SK-N-MC (cell line): ENCODE measurements at regions not wholly inside any gene's neighbourhood (a gene's known extent, or its start where the extent isn't known, plus 50 kb on each side); places are given as distances from the start of the nearest gene placed in this dataset.

Experiments used
- DNase-seq: peaks from one replicate; pipeline ENCODE4 v3.0.0-alpha.2; 2011; ENCODE audit warnings: low read depth, low spot score
- H3K27ac ChIP-seq: fragments of 200-600 bp; sonication (generic); 2 replicates; pipeline ENCODE4 v1.5.1; 2016; ENCODE audit warnings: mixed run types
- H3K36me3 ChIP-seq: fragments of 200-600 bp; sonication (generic); 2 replicates; pipeline ENCODE4 v1.6.1; 2017; ENCODE audit warnings: antibody characterized with exemption, low read length, mixed read lengths; ENCODE audit not compliant: insufficient read depth
- H3K4me3 ChIP-seq: fragments of 200-600 bp; sonication (generic); 2 replicates; pipeline ENCODE4 v1.5.1; 2016
- H3K9ac ChIP-seq: fragments of 200-600 bp; sonication (generic); 2 replicates; pipeline ENCODE4 v1.8.0; 2017; ENCODE audit warnings: mixed run types, mixed read lengths; ENCODE audit not compliant: insufficient read length
- H3K9me3 ChIP-seq: fragments of 200-600 bp; sonication (generic); 2 replicates; pipeline ENCODE4 v1.6.1; 2017; ENCODE audit warnings: low read depth, mild to moderate bottlenecking, antibody characterized with exemption, low read length, moderate library complexity, mixed read lengths
- EZH2 ChIP-seq: fragments of 200-600 bp; sonication (generic); IDR thresholded peaks from one replicate; pipeline ENCODE4 v1.6.1; 2017; ENCODE audit warnings: antibody characterized with exemption
- FOXP2 ChIP-seq: optimal IDR thresholded peaks from 2 replicates; pipeline ENCODE3; 2011; ENCODE audit warnings: mild to moderate bottlenecking, moderate library complexity; ENCODE audit not compliant: insufficient read depth; ENCODE audit errors: extremely low read length, control extremely low read depth
- POLR2AphosphoS5 ChIP-seq: IDR thresholded peaks from 2 replicates; pipeline ENCODE4 v1.6.1; 2012; ENCODE audit warnings: mild to moderate bottlenecking, low read depth, low read length, borderline replicate concordance

DNA sequence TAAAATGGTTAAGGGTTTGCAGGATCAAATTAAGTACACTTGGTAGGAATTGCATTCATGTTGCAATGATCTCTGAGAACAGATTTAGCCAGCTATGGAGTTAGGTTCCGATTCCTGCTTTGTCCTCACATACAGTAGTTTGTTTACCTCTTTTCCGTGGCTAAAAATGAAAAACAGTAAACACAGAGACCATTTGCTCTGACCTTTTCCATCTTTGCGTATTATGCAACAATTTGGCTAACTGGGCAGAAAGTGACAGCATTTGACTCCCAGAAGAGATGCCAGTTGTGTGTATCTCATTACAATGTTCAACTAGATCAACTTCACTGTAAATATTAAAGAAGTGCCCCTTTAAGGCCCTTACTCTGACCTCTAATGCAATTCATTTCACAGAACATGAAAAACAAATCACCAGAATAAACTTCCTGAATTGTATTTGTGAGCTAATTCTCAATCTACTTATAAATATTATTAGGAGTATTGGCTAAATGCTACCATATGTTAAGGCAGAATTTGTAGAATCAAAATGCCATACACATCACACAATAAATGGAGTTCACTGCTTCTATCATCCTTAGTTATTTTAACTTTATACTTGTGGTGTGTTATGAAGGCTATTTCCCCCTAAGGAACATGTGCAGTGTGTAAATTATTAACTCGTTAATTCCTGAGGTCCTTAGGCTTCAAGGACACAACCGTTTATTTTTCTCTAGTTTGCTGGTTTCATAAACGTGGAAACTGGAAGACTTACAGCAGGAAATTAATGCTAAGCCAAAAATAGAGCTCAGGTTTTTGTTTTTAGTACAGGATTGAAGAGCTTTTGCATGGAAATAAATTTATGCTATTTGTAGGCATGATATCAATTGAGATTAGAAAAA, 380.7 kb upstream of the CITED2 start:
- no peak for TF ChIP-seq POLR2AphosphoS5
- no peak for TF ChIP-seq FOXP2
- TF ChIP-seq EZH2 = no peak
- no peak for DNase-seq

DNA sequence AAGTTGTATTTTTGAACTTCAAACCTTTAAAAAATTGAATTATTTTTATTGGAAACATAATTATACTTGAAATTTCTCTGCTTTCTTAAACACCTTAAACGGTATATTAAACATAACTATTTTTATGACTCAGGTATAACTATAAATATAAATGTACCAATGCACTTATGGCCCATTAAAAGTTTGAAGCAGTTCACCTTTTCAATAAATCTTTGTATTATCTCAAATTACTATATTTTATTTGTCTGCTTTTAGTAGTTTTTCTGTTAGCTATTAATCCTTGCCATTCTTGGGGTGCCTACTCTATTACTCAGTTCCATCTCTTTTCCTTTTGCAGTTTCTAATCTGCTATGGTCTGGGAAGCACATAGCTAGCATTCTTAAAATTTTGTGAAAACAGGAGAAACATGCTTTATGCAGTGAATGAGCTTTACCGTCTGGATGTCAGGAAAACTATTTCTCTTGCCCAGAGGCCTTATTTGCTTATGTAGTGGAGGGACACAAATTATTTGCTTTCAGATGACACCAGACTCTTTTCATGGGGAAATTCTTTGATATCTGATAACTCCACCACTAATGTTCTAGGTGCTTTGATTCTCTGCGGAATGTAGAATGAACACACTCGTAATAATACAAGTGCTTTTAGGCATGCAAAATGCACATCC, 378.9 kb upstream of the CITED2 start:
- no peak for DNase-seq
- H3K27ac ChIP-seq = peak overlapping the region; percentile 97
- peak overlapping the region; percentile 5 for H3K9ac ChIP-seq
- TF ChIP-seq POLR2AphosphoS5 = no peak
- TF ChIP-seq FOXP2 = no peak
- TF ChIP-seq EZH2 = no peak
- 0 out of 2 replicates have a peak, but pooled peaks cover 2% of the 10 kb centered on the region for H3K9me3 ChIP-seq
- H3K4me3 ChIP-seq = peak overlapping the region; percentile 48
- no peaks in the 10 kb centered on the region for H3K36me3 ChIP-seq

More for the DNA sequence above, 380.7 kb upstream of the CITED2 start:
- Histone ChIP-seq H3K9me3 (0 out of 2 replicates have a peak, but pooled peaks cover 3% of the 10 kb centered on the region), H3K36me3 (no peaks in the 10 kb centered on the region), H3K9ac (no peak overlapping the region), H3K4me3 (peak overlapping the region; percentile 44), H3K27ac (peak overlapping the region; percentile 97)

DNA sequence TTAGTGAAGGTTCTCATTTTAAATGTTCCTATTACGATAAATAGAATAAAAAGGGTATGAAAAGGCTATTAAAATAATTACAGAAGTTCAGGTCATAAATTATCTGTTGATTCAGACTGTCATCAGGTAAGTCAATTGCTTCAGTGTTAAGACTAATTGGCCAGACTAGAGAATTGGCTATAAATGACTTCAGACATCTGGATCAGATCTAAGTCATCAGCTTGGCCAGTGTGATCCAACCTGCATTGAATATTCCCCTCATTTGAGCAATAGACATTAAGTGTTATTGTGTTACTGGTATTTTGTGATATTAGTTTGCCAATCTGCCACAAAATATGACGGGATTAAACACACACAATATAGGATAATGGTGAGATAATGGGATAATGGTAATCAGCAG, 377.6 kb upstream of the CITED2 start:
- no peak for TF ChIP-seq POLR2AphosphoS5
- TF ChIP-seq EZH2 = no peak
- no peak for TF ChIP-seq FOXP2
- H3K4me3 ChIP-seq = no peak overlapping the region
- no peak for DNase-seq
- no peaks in the 10 kb centered on the region for H3K9me3 ChIP-seq
- H3K27ac ChIP-seq = peak overlapping the region; percentile 97
- H3K9ac ChIP-seq = no peak overlapping the region
- no peaks in the 10 kb centered on the region for H3K36me3 ChIP-seq

DNA sequence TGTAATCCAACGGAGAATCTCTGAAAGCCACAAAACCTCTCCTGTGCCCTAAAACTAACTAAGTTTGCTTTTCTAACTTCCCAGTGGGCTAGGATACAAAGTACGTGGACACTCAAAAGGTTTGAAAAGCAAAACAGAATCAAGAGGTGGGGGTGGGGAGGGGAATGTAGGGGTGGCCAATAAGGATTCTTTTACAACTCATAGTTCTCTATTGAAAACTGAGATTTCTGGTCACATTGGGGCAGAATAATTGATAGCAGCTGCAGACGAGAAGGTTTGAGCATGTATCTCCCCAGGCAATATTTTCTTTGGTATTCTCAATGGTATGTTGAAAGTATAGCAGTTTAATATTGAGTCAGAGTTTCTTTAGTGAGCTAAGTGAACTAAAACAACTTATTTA, 376.7 kb upstream of the CITED2 start:
- H3K4me3 ChIP-seq = peak overlapping the region; percentile 61
- TF ChIP-seq EZH2 (no peak), FOXP2 (no peak), POLR2AphosphoS5 (no peak)
- DNase-seq = peak; percentile 84
- peak overlapping the region; percentile 71 for H3K9ac ChIP-seq
- H3K36me3 ChIP-seq = no peaks in the 10 kb centered on the region
- H3K27ac ChIP-seq = peak overlapping the region; percentile 97
- H3K9me3 ChIP-seq = no peaks in the 10 kb centered on the region

DNA sequence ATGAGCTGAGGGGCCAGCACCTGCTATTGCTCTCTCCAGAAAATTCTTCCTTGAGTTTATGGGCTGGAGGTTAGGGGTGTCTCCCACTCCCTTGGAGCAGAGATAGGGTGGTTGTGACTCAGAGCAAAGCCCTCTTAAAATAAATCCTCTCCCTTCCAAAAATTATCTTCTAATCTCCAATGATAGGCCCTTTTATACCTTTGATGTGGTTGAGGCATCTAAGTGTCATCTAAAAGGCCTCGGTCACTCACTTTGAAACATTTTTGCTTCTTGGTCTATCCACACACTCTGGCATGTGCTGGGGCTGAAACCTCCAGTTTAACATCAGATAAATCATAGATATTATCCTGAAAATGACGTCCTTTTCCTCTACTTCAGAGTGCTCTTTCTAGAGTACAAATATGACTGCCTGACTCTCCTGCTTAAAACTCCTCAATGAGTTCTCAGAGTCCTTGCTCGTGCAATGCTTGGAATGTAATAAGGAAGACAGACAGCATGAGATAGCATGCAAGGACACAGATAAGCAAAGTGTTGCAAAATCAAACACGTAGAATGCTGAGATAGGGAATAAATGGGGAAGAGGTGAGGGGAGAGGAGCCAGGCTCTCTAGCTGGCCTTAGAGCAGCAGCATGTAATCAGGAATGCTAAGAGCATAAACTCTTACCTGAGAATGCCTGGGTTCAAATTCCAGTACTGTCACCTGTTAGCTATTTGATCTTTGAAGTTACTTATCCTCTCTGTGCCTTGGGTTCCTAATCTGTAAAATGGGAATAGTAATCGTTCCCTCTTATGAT, 374.1 kb upstream of the CITED2 start:
- H3K36me3 ChIP-seq = no peaks in the 10 kb centered on the region
- no peak for DNase-seq

DNA sequence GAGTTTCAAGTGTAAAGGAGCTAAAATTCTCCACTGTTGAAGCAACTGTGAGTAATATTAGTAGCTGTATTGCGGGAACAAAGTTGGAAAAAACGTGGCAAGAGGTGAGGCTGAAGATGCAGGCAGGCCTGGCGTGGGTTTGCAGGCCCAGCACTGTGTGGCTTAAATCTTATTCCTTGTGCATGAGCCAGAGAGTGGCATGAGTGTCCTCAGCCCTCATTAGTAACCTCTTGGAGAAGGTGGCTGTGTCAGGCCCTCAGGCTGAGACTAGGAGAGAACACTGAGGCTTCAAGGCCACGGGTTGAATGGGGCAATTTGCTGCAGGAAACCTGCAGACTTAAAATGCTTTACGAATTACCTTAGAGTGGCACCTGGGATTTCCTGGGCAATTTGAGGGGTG, 372.7 kb upstream of the CITED2 start:
- Histone ChIP-seq H3K27ac (no peak overlapping the region), H3K36me3 (no peaks in the 10 kb centered on the region), H3K4me3 (no peak overlapping the region), H3K9ac (no peak overlapping the region), H3K9me3 (no peaks in the 10 kb centered on the region)
- DNase-seq = no peak
- TF ChIP-seq POLR2AphosphoS5 (no peak), EZH2 (no peak), FOXP2 (no peak)

More for the DNA sequence above, 374.1 kb upstream of the CITED2 start:
- Histone ChIP-seq H3K9me3 (no peaks in the 10 kb centered on the region), H3K27ac (peak overlapping the region; percentile 30; the same call in 1 of the 2 replicates), H3K4me3 (no peak overlapping the region), H3K9ac (no peak overlapping the region)
- TF ChIP-seq POLR2AphosphoS5 (no peak), FOXP2 (no peak), EZH2 (no peak)

DNA sequence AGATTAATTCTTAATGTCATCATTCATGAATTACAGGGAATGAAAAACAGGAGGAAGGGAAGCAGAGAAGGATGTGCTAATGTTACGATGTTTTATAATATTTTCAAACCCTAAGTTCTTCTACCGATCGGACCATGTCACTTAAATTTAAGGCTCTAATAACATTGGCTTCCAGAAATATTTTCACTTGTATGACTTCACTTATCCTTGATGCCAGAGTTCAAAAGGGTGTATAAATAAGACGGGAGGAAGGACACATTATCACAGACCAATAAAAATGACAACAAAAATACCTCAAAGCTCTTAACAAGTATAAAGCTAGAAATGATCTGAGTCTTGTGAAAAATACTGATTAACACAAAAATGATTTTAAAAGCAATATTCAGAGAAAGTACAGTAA, 370.4 kb upstream of the CITED2 start:
- no peaks in the 10 kb centered on the region for H3K9me3 ChIP-seq
- H3K36me3 ChIP-seq = no peaks in the 10 kb centered on the region
- 0 out of 2 replicates have a peak overlapping the region, but pooled peaks have one; percentile 10 for H3K27ac ChIP-seq
- H3K9ac ChIP-seq = no peak overlapping the region
- TF ChIP-seq POLR2AphosphoS5 (no peak), EZH2 (no peak), FOXP2 (no peak)
- H3K4me3 ChIP-seq = no peak overlapping the region
- DNase-seq = no peak
